Uterus (tissue), 3 donors: ENCODE measurements at regions not wholly inside any gene's neighbourhood (a gene's known extent, or its start where the extent isn't known, plus 50 kb on each side); places are given as distances from the start of the nearest gene placed in this dataset.

Experiments used
- DNase-seq, 2 donors: peaks; one replicate each; pipeline ENCODE4 v3.0.0-alpha.2; 2019 to 2020
- H3K27ac ChIP-seq, 2 donors: fragments of 200-600 bp; sonication (generic); 1 replicate in 1 of 2; 2 replicates in 1 of 2; pipeline ENCODE4 v1.5.1; 2016 to 2018
- H3K27me3 ChIP-seq, 2 donors: fragments of 200-600 bp; sonication (generic); one replicate each; pipeline ENCODE4 v1.5.1; 2018 to 2019; ENCODE audit warnings: control low read depth in 1 of 2
- H3K36me3 ChIP-seq, 2 donors: fragments of 200-600 bp; sonication (generic); one replicate each; pipeline ENCODE4 v1.5.1; 2019; ENCODE audit warnings: control low read depth in 1 of 2
- H3K4me1 ChIP-seq, 2 donors: fragments of 200-600 bp; sonication (generic); one replicate each; pipeline ENCODE4 v1.5.1; 2018 to 2019; ENCODE audit warnings: control low read depth in 1 of 2
- H3K4me3 ChIP-seq, 2 donors: fragments of 200-600 bp; sonication (generic); 1 replicate in 1 of 2; 2 replicates in 1 of 2; pipeline ENCODE4 v1.5.1; 2018 to 2019; ENCODE audit warnings: mild to moderate bottlenecking in 1 of 2
- H3K9me3 ChIP-seq, 2 donors: fragments of 200-600 bp; sonication (generic); one replicate each; pipeline ENCODE4 v1.5.1; 2019; ENCODE audit warnings: control low read depth in 1 of 2
- POLR2A ChIP-seq, 2 donors: fragments of 450-650 bp; IDR thresholded peaks; one replicate each; pipeline ENCODE4 v1.6.1; 2016; ENCODE audit warnings: antibody characterized with exemption in 2 of 2, mild to moderate bottlenecking in 1 of 2, moderate library complexity in 1 of 2
- intact Hi-C: fragments of 100-400 bp; cut with DNase I; formaldehyde crosslinking; loops from one replicate; pipeline ENCODE4 v1.15.1; 2023; ENCODE audit warnings: low total_unique reads
- TF ChIP-seq, protein P1 (sequence below), 4 experiments: fragments of 200-600 bp in 2 of 4; fragments of 450-650 bp in 2 of 4; sonication (generic) in 2 of 4; IDR thresholded peaks; one replicate each; pipeline ENCODE4 v1.5.1; 2016 to 2019; ENCODE audit warnings: antibody characterized with exemption in 4 of 4, mild to moderate bottlenecking in 2 of 4, moderate library complexity in 1 of 4
- donor health status: DM: yes; HTN: yes; CAD: no.

DNA sequence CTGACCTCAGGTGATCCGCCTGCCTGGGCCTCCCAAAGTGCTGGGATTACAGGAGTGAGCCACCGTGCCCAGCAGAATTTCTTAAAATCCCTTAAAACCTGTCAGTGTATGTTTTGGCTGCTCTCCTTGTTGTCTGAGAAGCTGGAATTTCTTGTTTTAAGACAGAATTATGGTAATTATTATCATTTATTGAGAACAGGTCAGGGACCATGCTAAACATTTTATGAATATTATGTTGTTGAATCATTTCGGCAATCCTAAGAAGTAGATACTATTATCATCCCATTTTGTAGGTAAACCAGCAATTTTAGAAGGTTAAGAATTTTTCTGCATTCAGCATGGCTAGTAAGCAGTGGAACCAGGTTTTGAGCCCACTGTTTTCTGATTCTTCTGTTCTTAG is 86.1 kb upstream of the AKIRIN2 start:
- intact Hi-C loops = no loop called here
- Histone ChIP-seq H3K27ac (no peak overlapping the region), H3K27me3 (no peaks in the 10 kb centered on the region), H3K9me3 (no peaks in the 10 kb centered on the region), H3K36me3 (no peaks in the 10 kb centered on the region), H3K4me1 (no peaks in the 10 kb centered on the region), H3K4me3 (no peak overlapping the region)
- no peak for TF ChIP-seq POLR2A (IDR thresholded peaks at IDR 0.05)
- TF ChIP-seq, protein P1, sequence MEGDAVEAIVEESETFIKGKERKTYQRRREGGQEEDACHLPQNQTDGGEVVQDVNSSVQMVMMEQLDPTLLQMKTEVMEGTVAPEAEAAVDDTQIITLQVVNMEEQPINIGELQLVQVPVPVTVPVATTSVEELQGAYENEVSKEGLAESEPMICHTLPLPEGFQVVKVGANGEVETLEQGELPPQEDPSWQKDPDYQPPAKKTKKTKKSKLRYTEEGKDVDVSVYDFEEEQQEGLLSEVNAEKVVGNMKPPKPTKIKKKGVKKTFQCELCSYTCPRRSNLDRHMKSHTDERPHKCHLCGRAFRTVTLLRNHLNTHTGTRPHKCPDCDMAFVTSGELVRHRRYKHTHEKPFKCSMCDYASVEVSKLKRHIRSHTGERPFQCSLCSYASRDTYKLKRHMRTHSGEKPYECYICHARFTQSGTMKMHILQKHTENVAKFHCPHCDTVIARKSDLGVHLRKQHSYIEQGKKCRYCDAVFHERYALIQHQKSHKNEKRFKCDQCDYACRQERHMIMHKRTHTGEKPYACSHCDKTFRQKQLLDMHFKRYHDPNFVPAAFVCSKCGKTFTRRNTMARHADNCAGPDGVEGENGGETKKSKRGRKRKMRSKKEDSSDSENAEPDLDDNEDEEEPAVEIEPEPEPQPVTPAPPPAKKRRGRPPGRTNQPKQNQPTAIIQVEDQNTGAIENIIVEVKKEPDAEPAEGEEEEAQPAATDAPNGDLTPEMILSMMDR (IDR thresholded peaks at IDR 0.05) = no peak
- no peak for DNase-seq

GRCh38 chr6:87785229-87785862 is 83.3 kb upstream of the AKIRIN2 start:
- intact Hi-C loops = no loop called here
- Histone ChIP-seq H3K27me3 (no peaks in the 10 kb centered on the region), H3K9me3 (no peaks in the 10 kb centered on the region), H3K4me1 (no peaks in the 10 kb centered on the region), H3K36me3 (no peaks in the 10 kb centered on the region), H3K4me3 (no peak overlapping the region), H3K27ac (no peak overlapping the region)
- no peak for DNase-seq
- no peak for TF ChIP-seq POLR2A (IDR thresholded peaks at IDR 0.05)
- TF ChIP-seq, protein P1 (IDR thresholded peaks at IDR 0.05) = no peak

- Histone ChIP-seq H3K36me3 (no peaks in the 10 kb centered on the region), H3K9me3 (no peaks in the 10 kb centered on the region), H3K27me3 (no peaks in the 10 kb centered on the region), H3K27ac (no peak overlapping the region), H3K4me1 (no peaks in the 10 kb centered on the region), H3K4me3 (no peak overlapping the region)
- no peak for TF ChIP-seq POLR2A (IDR thresholded peaks at IDR 0.05)
- TF ChIP-seq, protein P1 (IDR thresholded peaks at IDR 0.05) = no peak
- intact Hi-C loops = no loop called here
- no peak for DNase-seq
These were observed 82.7 kb upstream of the AKIRIN2 start for GRCh38 chr6:87784690-87785089.

GRCh38 chr6:87784051-87784450 is 82.0 kb upstream of the AKIRIN2 start:
- intact Hi-C loops = no loop called here
- no peak for DNase-seq
- H3K27me3 ChIP-seq = no peaks in the 10 kb centered on the region
- H3K9me3 ChIP-seq = no peaks in the 10 kb centered on the region
- H3K27ac ChIP-seq = no peak overlapping the region
- H3K4me1 ChIP-seq = no peaks in the 10 kb centered on the region
- TF ChIP-seq, protein P1 (IDR thresholded peaks at IDR 0.05) = no peak
- no peak for TF ChIP-seq POLR2A (IDR thresholded peaks at IDR 0.05)
- no peak overlapping the region for H3K4me3 ChIP-seq
- no peaks in the 10 kb centered on the region for H3K36me3 ChIP-seq

GRCh38 chr6:87779542-87779941 is 77.5 kb upstream of the AKIRIN2 start:
- no peaks in the 10 kb centered on the region for H3K9me3 ChIP-seq
- no peaks in the 10 kb centered on the region for H3K36me3 ChIP-seq
- H3K27me3 ChIP-seq = no peaks in the 10 kb centered on the region
- DNase-seq = no peak
- H3K27ac ChIP-seq = no peak overlapping the region
- TF ChIP-seq POLR2A (IDR thresholded peaks at IDR 0.05) = no peak
- TF ChIP-seq, protein P1 (IDR thresholded peaks at IDR 0.05) = no peak
- H3K4me3 ChIP-seq = no peak overlapping the region
- intact Hi-C loops = no loop called here
- H3K4me1 ChIP-seq = no peaks in the 10 kb centered on the region
